ENCODE measurements at regions not wholly inside any gene's neighbourhood (a gene's known extent, or its start where the extent isn't known, plus 50 kb on each side); places are given as distances from the start of the nearest gene placed in this dataset.

- TF ChIP-seq CTCF (IDR thresholded peaks at IDR 0.05), result no peak
- no peak for TF ChIP-seq EP300 (IDR thresholded peaks at IDR 0.05)
- TF ChIP-seq POLR2AphosphoS5 (IDR thresholded peaks at IDR 0.05), result no peak
- no peak for TF ChIP-seq POLR2A (IDR thresholded peaks at IDR 0.05)
- Histone ChIP-seq H3K27me3 (no peaks in the 10 kb centered on the region), H3K27ac (no peak overlapping the region), H3K4me1 (no peaks in the 10 kb centered on the region), H3K4me3 (no peak overlapping the region), H3K36me3 (no peaks in the 10 kb centered on the region), H3K9me3 (no peaks in the 10 kb centered on the region)
- 61% methylated on average over 6 of the region's 6 CpGs for WGBS
- DNase-seq (ENCODE audit: low spot score in 2 of 2), result no peak
These were observed 1105.1 kb downstream of the OLFM4 start for GRCh38 chr13:54133746-54134145.

GRCh38 chr13:54144828-54145227 is 1116.2 kb downstream of the OLFM4 start:
- Histone ChIP-seq H3K9me3 (no peaks in the 10 kb centered on the region), H3K27me3 (no peaks in the 10 kb centered on the region), H3K4me3 (no peak overlapping the region), H3K27ac (no peak overlapping the region), H3K4me1 (no peaks in the 10 kb centered on the region), H3K36me3 (no peaks in the 10 kb centered on the region)
- WGBS, result 66% methylated on average over 3 of the region's 3 CpGs
- TF ChIP-seq EP300 (IDR thresholded peaks at IDR 0.05), result no peak
- TF ChIP-seq POLR2AphosphoS5 (IDR thresholded peaks at IDR 0.05), result no peak
- TF ChIP-seq CTCF (IDR thresholded peaks at IDR 0.05), result no peak
- TF ChIP-seq POLR2A (IDR thresholded peaks at IDR 0.05), result no peak
- DNase-seq (ENCODE audit: low spot score in 2 of 2), result no peak

GRCh38 chr13:54150851-54151250 is 1122.2 kb downstream of the OLFM4 start:
- no peaks in the 10 kb centered on the region for H3K9me3 ChIP-seq
- H3K36me3 ChIP-seq, result no peaks in the 10 kb centered on the region
- no peak overlapping the region for H3K27ac ChIP-seq
- no peak for TF ChIP-seq POLR2A (IDR thresholded peaks at IDR 0.05)
- H3K4me3 ChIP-seq, result no peak overlapping the region
- no peaks in the 10 kb centered on the region for H3K4me1 ChIP-seq
- no peaks in the 10 kb centered on the region for H3K27me3 ChIP-seq
- DNase-seq (ENCODE audit: low spot score in 2 of 2), result no peak
- WGBS, result 92% methylated on average over 3 of the region's 3 CpGs

- H3K27me3 ChIP-seq, result no peaks in the 10 kb centered on the region
- WGBS, result 79% methylated on average over 1 of the region's 1 CpG
- TF ChIP-seq CTCF (IDR thresholded peaks at IDR 0.05) (no peak), POLR2AphosphoS5 (IDR thresholded peaks at IDR 0.05) (no peak), POLR2A (IDR thresholded peaks at IDR 0.05) (no peak), EP300 (IDR thresholded peaks at IDR 0.05) (no peak)
These were observed 1133.5 kb downstream of the OLFM4 start for GRCh38 chr13:54162069-54162468.

GRCh38 chr13:54165581-54166215 is 1137.1 kb downstream of the OLFM4 start:
- DNase-seq (ENCODE audit: low spot score in 2 of 2), result no peak
- H3K4me1 ChIP-seq, result no peaks in the 10 kb centered on the region
- TF ChIP-seq EP300 (IDR thresholded peaks at IDR 0.05), result no peak
- no peaks in the 10 kb centered on the region for H3K9me3 ChIP-seq
- WGBS, result 68% methylated on average over 7 of the region's 7 CpGs
- H3K27ac ChIP-seq, result no peak overlapping the region
- H3K36me3 ChIP-seq, result no peaks in the 10 kb centered on the region
- no peaks in the 10 kb centered on the region for H3K27me3 ChIP-seq
- no peak overlapping the region for H3K4me3 ChIP-seq

More at GRCh38 chr13:54162069-54162468, 1133.5 kb downstream of the OLFM4 start:
- H3K27ac ChIP-seq, result no peak overlapping the region
- H3K36me3 ChIP-seq, result no peaks in the 10 kb centered on the region
- no peak for DNase-seq (ENCODE audit: low spot score in 2 of 2)
- no peak overlapping the region for H3K4me3 ChIP-seq
- no peaks in the 10 kb centered on the region for H3K4me1 ChIP-seq
- H3K9me3 ChIP-seq, result no peaks in the 10 kb centered on the region

- H3K4me1 ChIP-seq, result no peaks in the 10 kb centered on the region
- DNase-seq (ENCODE audit: low spot score in 2 of 2), result no peak
- no peaks in the 10 kb centered on the region for H3K27me3 ChIP-seq
- H3K36me3 ChIP-seq, result no peaks in the 10 kb centered on the region
- TF ChIP-seq CTCF (IDR thresholded peaks at IDR 0.05) (no peak), EP300 (IDR thresholded peaks at IDR 0.05) (no peak), POLR2AphosphoS5 (IDR thresholded peaks at IDR 0.05) (no peak), POLR2A (IDR thresholded peaks at IDR 0.05) (no peak)
- no peak overlapping the region for H3K27ac ChIP-seq
- H3K4me3 ChIP-seq, result no peak overlapping the region
- H3K9me3 ChIP-seq, result no peaks in the 10 kb centered on the region
These were observed 1145.4 kb downstream of the OLFM4 start for GRCh38 chr13:54173996-54174395.

Measured in suprapubic skin (tissue), 4 donors.